NCI-H2227 (cell line): ENCODE measurements at regions not wholly inside any gene's neighbourhood (a gene's known extent, or its start where the extent isn't known, plus 50 kb on each side); places are given as distances from the start of the nearest gene placed in this dataset.
"Not testable (repeated sequence)": the region's sequence is repeated elsewhere in the genome, so short reads cannot be mapped to it uniquely, and the experiment has no call there.

Experiments
- DNase-seq: peaks from one replicate; lab custom pipeline; 2025; ENCODE audit not compliant: unreplicated experiment; lab: John Stamatoyannopoulos, UW

- DNase-seq, result no peak
Observed at GRCh38 chr5:56307714-56308333, 74.7 kb upstream of the ANKRD55 start.

- DNase-seq, result no peak
Observed at GRCh38 chr5:56306433-56307150, 73.5 kb upstream of the ANKRD55 start.

- DNase-seq, result no peak
Observed at GRCh38 chr5:56305001-56305950, 72.1 kb upstream of the ANKRD55 start.

- DNase-seq, result no peak
Observed at GRCh38 chr5:56303511-56303910, 70.4 kb upstream of the ANKRD55 start.

- no peak for DNase-seq
Observed at GRCh38 chr5:56302027-56302426, 68.9 kb upstream of the ANKRD55 start.

- no peak for DNase-seq
Observed at GRCh38 chr5:56301069-56301468, 67.9 kb upstream of the ANKRD55 start.

- no peak for DNase-seq
Observed at GRCh38 chr5:56299212-56299611, 66.1 kb upstream of the ANKRD55 start.

- DNase-seq, result no peak
Observed at GRCh38 chr5:56298336-56299090, 65.4 kb upstream of the ANKRD55 start.

- no peak for DNase-seq
Observed at GRCh38 chr5:56297851-56298250, 64.7 kb upstream of the ANKRD55 start.

- not testable (repeated sequence) for DNase-seq
Observed at GRCh38 chr5:56295311-56295710, 62.2 kb upstream of the ANKRD55 start.

- DNase-seq, result no peak
Observed at GRCh38 chr5:56294354-56294753, 61.2 kb upstream of the ANKRD55 start.

GRCh38 chr5:56292874-56293273 lies 59.7 kb upstream of the ANKRD55 start:
- DNase-seq, result not testable (repeated sequence)

GRCh38 chr5:56291661-56292374 lies 58.7 kb upstream of the ANKRD55 start:
- DNase-seq, result no peak

GRCh38 chr5:56291079-56291643 lies 58.0 kb upstream of the ANKRD55 start:
- no peak for DNase-seq

GRCh38 chr5:56290378-56291078 lies 57.4 kb upstream of the ANKRD55 start:
- no peak for DNase-seq

- DNase-seq, result no peak
Observed at GRCh38 chr5:56289602-56289987, 56.5 kb upstream of the ANKRD55 start.

- DNase-seq, result no peak
Observed at GRCh38 chr5:56288873-56289601, 55.9 kb upstream of the ANKRD55 start.

- DNase-seq, result no peak
Observed at GRCh38 chr5:56286015-56286884, 53.1 kb upstream of the ANKRD55 start.
